RWPE2 (cell line): ENCODE measurements at regions not wholly inside any gene's neighbourhood (a gene's known extent, or its start where the extent isn't known, plus 50 kb on each side); places are given as distances from the start of the nearest gene placed in this dataset.

Experiments
- ATAC-seq: fragments of 200-7000 bp; cut with Tn5 transposase; 3 replicates; pipeline ENCODE4 v1.9.1; 2021; ENCODE audit warnings: low read depth
- DNase-seq: peaks from one replicate; pipeline ENCODE4 v3.0.0-alpha.2; 2020; ENCODE audit warnings: low spot score
- H3K27ac ChIP-seq: fragments of 450-650 bp; 2 replicates; pipeline ENCODE4 v1.5.1; 2017; ENCODE audit warnings: mild to moderate bottlenecking; ENCODE audit not compliant: poor library complexity, severe bottlenecking
- H3K27me3 ChIP-seq: fragments of 250-450 bp; sonication (Bioruptor Pico); 2 replicates; pipeline ENCODE4 v1.5.1; 2021; ENCODE audit warnings: mild to moderate bottlenecking, moderate library complexity; ENCODE audit not compliant: insufficient read depth, poor library complexity, severe bottlenecking
- H3K36me3 ChIP-seq: fragments of 250-450 bp; sonication (Bioruptor Pico); 2 replicates; pipeline ENCODE4 v1.5.1; 2020; ENCODE audit warnings: low read depth, mild to moderate bottlenecking, moderate library complexity
- H3K4me1 ChIP-seq: fragments of 250-450 bp; sonication (Bioruptor Pico); 2 replicates; pipeline ENCODE4 v1.5.1; 2021; ENCODE audit warnings: mild to moderate bottlenecking, moderate library complexity; ENCODE audit not compliant: insufficient read depth, poor library complexity, severe bottlenecking
- H3K4me3 ChIP-seq: fragments of 250-450 bp; sonication (Bioruptor Pico); 2 replicates; pipeline ENCODE4 v1.5.1; 2021; ENCODE audit warnings: mild to moderate bottlenecking, moderate library complexity; ENCODE audit not compliant: severe bottlenecking
- H3K9me3 ChIP-seq: fragments of 250-450 bp; sonication (Bioruptor Pico); 2 replicates; pipeline ENCODE4 v1.5.1; 2021; ENCODE audit warnings: mild to moderate bottlenecking, moderate library complexity; ENCODE audit not compliant: severe bottlenecking
- CTCF ChIP-seq: fragments of 450-650 bp; IDR thresholded peaks from one replicate; pipeline ENCODE4 v1.5.1; 2017; ENCODE audit warnings: mild to moderate bottlenecking, moderate library complexity; ENCODE audit not compliant: poor library complexity, severe bottlenecking

GRCh38 chr13:112124141-112124540, 57.2 kb downstream of the SOX1 start:
- Histone ChIP-seq H3K9me3 (no peaks in the 10 kb centered on the region), H3K4me3 (no peak overlapping the region), H3K36me3 (no peaks in the 10 kb centered on the region), H3K4me1 (no peaks in the 10 kb centered on the region), H3K27me3 (peaks cover 18% of the 10 kb centered on the region), H3K27ac (no peak overlapping the region)
- no peak for ATAC-seq
- TF ChIP-seq CTCF: no peak
- DNase-seq: no peak

GRCh38 chr13:112127564-112128330, 60.8 kb downstream of the SOX1 start:
- Histone ChIP-seq H3K4me1 (no peaks in the 10 kb centered on the region), H3K4me3 (no peak overlapping the region), H3K36me3 (no peaks in the 10 kb centered on the region), H3K9me3 (no peaks in the 10 kb centered on the region), H3K27me3 (peaks cover 33% of the 10 kb centered on the region), H3K27ac (no peak overlapping the region)
- DNase-seq: no peak
- no peak for TF ChIP-seq CTCF
- no peak for ATAC-seq

GRCh38 chr13:112128331-112128610, 61.3 kb downstream of the SOX1 start:
- no peak for TF ChIP-seq CTCF
- H3K27ac ChIP-seq: no peak overlapping the region

GRCh38 chr13:112130418-112130817, 63.5 kb downstream of the SOX1 start:
- ATAC-seq (no peak), DNase-seq (no peak)
- Histone ChIP-seq H3K27ac (no peak overlapping the region), H3K27me3 (peaks cover 34% of the 10 kb centered on the region), H3K36me3 (no peaks in the 10 kb centered on the region), H3K4me3 (no peak overlapping the region), H3K9me3 (no peaks in the 10 kb centered on the region), H3K4me1 (no peaks in the 10 kb centered on the region)
- no peak for TF ChIP-seq CTCF

More at GRCh38 chr13:112128331-112128610, 61.3 kb downstream of the SOX1 start:
- Histone ChIP-seq H3K9me3 (no peaks in the 10 kb centered on the region), H3K27me3 (peaks cover 35% of the 10 kb centered on the region), H3K4me1 (no peaks in the 10 kb centered on the region), H3K36me3 (no peaks in the 10 kb centered on the region), H3K4me3 (no peak overlapping the region)
- no peak for ATAC-seq
- no peak for DNase-seq

- no peak overlapping the region for H3K4me3 ChIP-seq
- TF ChIP-seq CTCF: no peak
- DNase-seq: no peak
- no peak for ATAC-seq
- no peaks in the 10 kb centered on the region for H3K36me3 ChIP-seq
- H3K27ac ChIP-seq: no peak overlapping the region
- H3K4me1 ChIP-seq: no peaks in the 10 kb centered on the region
- no peaks in the 10 kb centered on the region for H3K9me3 ChIP-seq
- H3K27me3 ChIP-seq: peaks cover 32% of the 10 kb centered on the region
Measured at GRCh38 chr13:112131081-112131712, 64.2 kb downstream of the SOX1 start.
